Mesothelial cell of epicardium (in vitro differentiated cells): ENCODE measurements at regions not wholly inside any gene's neighbourhood (a gene's known extent, or its start where the extent isn't known, plus 50 kb on each side); places are given as distances from the start of the nearest gene placed in this dataset.

Source experiments
- DNase-seq, 2 experiments: peaks; one replicate each; pipeline ENCODE4 v3.0.0; 2021; ENCODE audit warnings: low spot score in 2 of 2; ENCODE audit not compliant: unreplicated experiment in 2 of 2
- H3K27ac Mint-ChIP-seq: 2 replicates; pipeline ENCODE4 v1.8.0; 2021; ENCODE audit warnings: mixed read lengths
- H3K27me3 Mint-ChIP-seq: 2 replicates; pipeline ENCODE4 v1.8.0; 2021; ENCODE audit warnings: low read depth, mixed read lengths
- H3K36me3 Mint-ChIP-seq: 2 replicates; pipeline ENCODE4 v1.8.0; 2021; ENCODE audit warnings: mixed read lengths
- H3K4me1 Mint-ChIP-seq: 2 replicates; pipeline ENCODE4 v1.8.0; 2021; ENCODE audit warnings: mixed read lengths
- H3K4me3 Mint-ChIP-seq: 2 replicates; pipeline ENCODE4 v1.8.0; 2021; ENCODE audit warnings: mild to moderate bottlenecking, moderate library complexity, mixed read lengths
- H3K9me3 Mint-ChIP-seq: 2 replicates; pipeline ENCODE4 v1.8.0; 2021; ENCODE audit warnings: mixed read lengths
- CTCF ChIP-seq: fragments of 200-600 bp; sonication (generic); IDR thresholded peaks from one replicate; pipeline ENCODE4 v1.5.0; 2021; ENCODE audit warnings: antibody characterized with exemption; ENCODE audit not compliant: unreplicated experiment

GRCh38 chr3:17942856-17943255, 200.4 kb upstream of the TBC1D5 start:
- Mint-ChIP-seq H3K27ac (no peak overlapping the region), H3K4me3 (no peak overlapping the region)

GRCh38 chr3:17941766-17942165, 199.3 kb upstream of the TBC1D5 start:
- peaks cover 17% of the 10 kb centered on the region for H3K4me1 Mint-ChIP-seq
- H3K36me3 Mint-ChIP-seq, result no peaks in the 10 kb centered on the region
- no peaks in the 10 kb centered on the region for H3K27me3 Mint-ChIP-seq
- no peak overlapping the region for H3K27ac Mint-ChIP-seq
- H3K4me3 Mint-ChIP-seq, result no peak overlapping the region
- no peaks in the 10 kb centered on the region for H3K9me3 Mint-ChIP-seq
- no peak for DNase-seq
- no peak for TF ChIP-seq CTCF

More at GRCh38 chr3:17942856-17943255, 200.4 kb upstream of the TBC1D5 start:
- H3K36me3 Mint-ChIP-seq, result no peaks in the 10 kb centered on the region
- H3K4me1 Mint-ChIP-seq, result peaks cover 17% of the 10 kb centered on the region
- no peak for TF ChIP-seq CTCF
- H3K27me3 Mint-ChIP-seq, result no peaks in the 10 kb centered on the region
- DNase-seq, result no peak
- H3K9me3 Mint-ChIP-seq, result no peaks in the 10 kb centered on the region

- Mint-ChIP-seq H3K27ac (no peak overlapping the region), H3K36me3 (no peaks in the 10 kb centered on the region), H3K4me1 (peaks cover 17% of the 10 kb centered on the region), H3K27me3 (no peaks in the 10 kb centered on the region), H3K4me3 (no peak overlapping the region), H3K9me3 (no peaks in the 10 kb centered on the region)
- no peak for DNase-seq
- no peak for TF ChIP-seq CTCF
Measured at GRCh38 chr3:17941152-17941551, 198.7 kb upstream of the TBC1D5 start.

- Mint-ChIP-seq H3K4me1 (peaks cover 13% of the 10 kb centered on the region), H3K36me3 (no peaks in the 10 kb centered on the region), H3K27me3 (no peaks in the 10 kb centered on the region), H3K9me3 (no peaks in the 10 kb centered on the region), H3K4me3 (no peak overlapping the region), H3K27ac (no peak overlapping the region)
- no peak for TF ChIP-seq CTCF
- DNase-seq, result no peak
Measured at GRCh38 chr3:17939157-17939556, 196.7 kb upstream of the TBC1D5 start.

- no peak for DNase-seq
- Mint-ChIP-seq H3K4me3 (no peak overlapping the region), H3K9me3 (no peaks in the 10 kb centered on the region), H3K36me3 (no peaks in the 10 kb centered on the region), H3K27me3 (no peaks in the 10 kb centered on the region), H3K27ac (no peak overlapping the region), H3K4me1 (peaks cover 13% of the 10 kb centered on the region)
- no peak for TF ChIP-seq CTCF
Measured at GRCh38 chr3:17938313-17938712, 195.9 kb upstream of the TBC1D5 start.
